NK-92 treated with Interleukin-12 subunit alpha and Interleukin-12 subunit beta, amount 100 ng/mL, for 24 hours (cell line): ENCODE measurements at regions not wholly inside any gene's neighbourhood (a gene's known extent, or its start where the extent isn't known, plus 50 kb on each side); places are given as distances from the start of the nearest gene placed in this dataset.

Experiments
- DNase-seq: peaks from one replicate; lab custom pipeline; 2025; lab: John Stamatoyannopoulos, UW

DNA sequence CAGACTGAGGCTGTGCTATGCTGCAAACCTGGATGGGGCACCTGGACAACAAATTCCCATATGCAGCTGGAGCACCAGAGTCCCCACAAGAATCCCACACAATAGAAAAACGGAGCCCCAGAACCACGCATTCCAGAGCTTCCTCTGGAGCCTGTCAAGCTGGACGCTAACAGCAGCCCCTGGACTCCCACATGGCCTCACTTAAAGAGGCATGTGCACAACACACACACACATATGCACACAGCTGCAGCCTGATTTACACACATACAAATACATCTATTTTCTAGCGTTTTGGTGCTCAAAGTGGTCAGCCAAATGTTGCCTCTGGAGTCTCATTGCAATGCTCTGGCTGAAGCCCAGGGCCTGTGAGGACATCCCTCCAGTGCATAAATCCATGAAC is 632.7 kb upstream of the ID2 start:
- DNase-seq, result no peak

DNA sequence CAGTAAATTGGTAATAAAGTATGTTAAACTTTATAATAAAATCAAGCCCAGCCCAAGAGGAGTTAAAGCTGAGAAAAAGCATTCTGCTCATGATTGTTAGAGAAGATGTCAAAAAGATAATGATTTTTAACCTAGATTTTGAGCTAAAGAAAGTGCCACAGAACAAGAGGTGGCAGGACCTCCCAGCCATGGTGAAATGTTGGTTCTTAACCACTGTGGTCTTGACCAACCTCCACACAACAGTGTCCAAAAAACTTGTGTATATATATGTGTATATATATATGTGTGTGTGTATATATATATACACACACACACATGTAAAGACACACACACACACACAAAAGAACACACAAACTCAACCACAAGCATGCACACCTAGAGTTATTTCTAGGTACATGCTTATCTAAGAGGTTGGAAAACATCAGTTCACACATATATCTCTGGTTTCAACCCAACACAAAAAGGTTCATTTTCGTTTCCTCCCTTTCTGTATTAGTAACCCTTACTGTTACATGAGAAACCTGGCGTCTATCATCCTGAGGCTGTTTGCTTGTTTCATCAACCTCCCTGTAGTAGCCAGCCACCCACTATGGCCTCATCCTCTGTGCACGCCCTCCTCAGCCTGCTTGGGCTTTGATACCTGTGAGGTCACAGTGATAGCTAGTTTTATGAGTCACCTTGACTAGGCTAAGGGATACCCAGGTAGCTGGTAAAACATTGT is 631.8 kb upstream of the ID2 start:
- peak; percentile 16 for DNase-seq

DNA sequence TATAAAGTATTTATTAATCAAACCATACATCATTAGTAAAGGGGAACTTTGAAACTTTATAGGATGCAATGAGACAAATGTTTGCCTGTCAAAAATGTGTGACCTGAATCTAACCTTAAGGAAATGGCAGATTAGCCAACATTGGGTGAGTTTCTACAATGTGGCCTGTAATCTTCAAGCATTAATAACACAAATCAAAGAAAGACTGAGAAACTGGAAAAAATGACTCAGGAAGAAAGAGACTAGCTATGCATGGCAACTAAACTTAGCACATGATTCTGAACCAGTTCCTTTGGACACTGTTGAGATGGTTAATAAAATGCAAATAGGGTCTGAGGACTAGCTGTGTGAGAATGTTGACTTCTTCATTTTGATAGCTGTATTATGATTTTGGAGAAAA is 628.6 kb upstream of the ID2 start:
- DNase-seq, result no peak

DNA sequence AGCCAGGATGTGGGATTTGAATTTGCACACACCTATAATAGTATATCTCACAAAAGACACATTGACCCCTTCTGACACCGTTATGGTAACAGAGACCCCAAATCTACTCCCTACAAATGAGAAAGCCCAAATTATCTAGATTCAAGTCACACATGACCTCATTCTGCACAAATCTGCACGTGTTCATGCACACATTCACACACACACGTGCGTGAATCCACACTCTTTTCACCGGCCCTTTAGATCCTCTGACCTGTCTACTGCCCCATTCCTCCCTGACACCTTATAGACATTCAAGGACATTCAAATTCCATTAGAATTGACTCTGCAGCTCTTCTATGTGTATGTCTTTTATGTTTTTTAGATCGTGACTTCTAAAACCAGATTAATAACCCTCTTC is 627.8 kb upstream of the ID2 start:
- no peak for DNase-seq

DNA sequence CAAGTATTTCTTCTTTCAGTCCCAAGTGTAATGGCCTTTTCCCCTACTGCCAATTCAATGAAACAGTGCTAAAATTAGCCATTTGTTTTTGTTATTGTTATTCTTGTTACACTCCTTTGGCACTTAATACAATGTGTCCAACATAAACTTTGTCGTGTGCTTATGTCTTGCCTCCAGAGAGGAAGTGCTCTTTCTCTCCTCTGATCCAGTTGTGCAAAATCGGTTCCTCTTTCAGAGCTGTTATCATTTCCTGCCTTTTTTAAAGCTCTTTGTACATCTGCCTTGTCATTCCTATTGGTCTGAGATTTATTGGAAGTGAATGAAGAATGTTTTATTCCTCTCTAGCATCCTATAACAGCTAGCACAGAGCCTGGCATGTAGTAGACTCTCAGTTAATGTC is 623.2 kb upstream of the ID2 start:
- DNase-seq, result no peak

DNA sequence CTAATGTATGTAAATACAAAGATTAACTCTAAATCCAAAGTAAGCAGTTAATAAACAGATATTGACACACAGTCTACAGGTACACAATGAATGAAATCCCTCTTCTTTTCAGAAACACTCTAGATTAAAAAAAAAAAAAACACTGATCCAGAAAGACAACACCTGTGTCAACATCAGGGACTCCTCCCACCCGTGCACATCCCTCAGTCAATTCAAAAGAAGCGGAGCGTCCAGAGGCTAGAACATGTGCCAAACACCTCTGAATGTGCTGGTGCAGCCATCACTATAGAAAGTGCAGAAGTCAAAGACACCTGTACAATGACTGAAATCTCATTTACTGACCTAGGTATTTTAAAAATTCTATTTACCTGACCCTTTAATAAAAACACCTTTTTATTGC is 622.6 kb upstream of the ID2 start:
- DNase-seq, result no peak

DNA sequence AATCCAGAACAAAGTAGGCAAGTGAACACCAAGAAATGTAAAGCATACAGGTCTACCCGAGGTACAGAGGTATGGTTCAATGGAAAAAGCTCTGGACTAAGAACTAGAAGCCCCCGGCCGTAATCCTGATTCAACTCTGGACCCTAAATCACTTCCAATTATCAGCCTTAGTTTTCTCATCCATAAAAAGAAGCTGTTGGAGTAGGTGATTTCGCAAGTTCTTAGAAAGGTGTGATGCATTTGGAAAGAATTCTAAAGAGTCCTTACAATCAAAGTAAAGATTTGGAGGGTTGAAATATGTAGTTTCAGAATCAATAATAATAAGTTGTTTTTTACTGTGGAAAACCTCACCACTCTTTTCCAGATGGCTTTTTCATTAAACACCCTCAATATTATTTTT is 622.1 kb upstream of the ID2 start:
- DNase-seq, result no peak

DNA sequence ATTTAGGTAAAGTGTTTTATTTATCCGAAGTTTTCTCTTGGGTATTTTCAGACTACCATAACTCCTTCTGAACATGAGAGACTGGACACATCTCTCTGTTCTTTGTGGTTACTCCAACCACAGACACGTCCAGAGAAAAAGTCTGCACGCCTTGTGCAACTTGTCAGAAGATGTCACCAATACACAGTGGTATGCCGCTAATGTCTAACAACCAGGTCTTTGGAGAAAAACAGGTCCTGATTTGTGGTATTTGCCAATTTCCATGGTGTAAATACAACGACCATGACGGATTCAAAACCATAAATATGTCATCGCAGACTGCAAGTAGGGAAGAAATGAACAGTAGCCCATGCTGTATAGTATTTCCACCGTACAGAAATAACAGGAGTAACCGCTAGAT is 620.6 kb upstream of the ID2 start:
- no peak for DNase-seq

DNA sequence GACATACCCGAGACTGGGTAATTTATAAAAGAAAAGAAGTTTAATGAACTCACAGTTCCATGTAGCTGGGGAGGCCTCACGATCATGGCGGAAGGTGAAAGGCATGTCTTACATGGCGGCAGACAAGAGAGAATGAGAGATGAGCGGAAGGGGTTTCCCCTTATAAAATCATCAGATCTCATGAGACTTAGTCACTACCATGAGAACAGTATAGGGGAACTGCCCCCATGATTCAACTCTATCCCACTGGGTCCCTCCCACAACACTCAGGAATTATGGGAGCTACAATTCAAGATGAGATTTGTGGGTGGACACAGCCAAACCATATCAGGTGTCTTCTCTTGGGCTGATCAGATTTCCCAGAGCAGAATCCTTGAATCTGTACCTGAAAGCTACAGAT is 617.3 kb upstream of the ID2 start:
- DNase-seq, result no peak

DNA sequence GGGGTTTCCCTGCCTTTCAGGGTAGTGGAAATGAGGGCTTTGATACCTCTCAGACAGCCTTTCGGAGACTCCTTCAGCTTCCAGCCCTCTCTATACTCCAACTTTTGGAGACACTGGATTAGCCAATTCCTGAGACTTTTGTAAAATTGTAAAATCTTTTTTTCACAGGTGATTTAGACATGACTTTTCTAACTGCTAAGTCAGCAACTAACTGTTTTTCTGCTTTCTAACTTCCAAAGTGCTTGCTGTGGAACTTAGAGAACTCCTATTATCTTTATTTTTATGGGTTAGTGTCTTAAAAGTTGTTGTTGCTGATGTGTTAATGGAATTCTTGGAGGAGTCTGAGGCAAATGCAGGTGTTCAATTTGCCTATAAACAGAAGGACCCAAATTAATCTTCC is 616.7 kb upstream of the ID2 start:
- no peak for DNase-seq

DNA sequence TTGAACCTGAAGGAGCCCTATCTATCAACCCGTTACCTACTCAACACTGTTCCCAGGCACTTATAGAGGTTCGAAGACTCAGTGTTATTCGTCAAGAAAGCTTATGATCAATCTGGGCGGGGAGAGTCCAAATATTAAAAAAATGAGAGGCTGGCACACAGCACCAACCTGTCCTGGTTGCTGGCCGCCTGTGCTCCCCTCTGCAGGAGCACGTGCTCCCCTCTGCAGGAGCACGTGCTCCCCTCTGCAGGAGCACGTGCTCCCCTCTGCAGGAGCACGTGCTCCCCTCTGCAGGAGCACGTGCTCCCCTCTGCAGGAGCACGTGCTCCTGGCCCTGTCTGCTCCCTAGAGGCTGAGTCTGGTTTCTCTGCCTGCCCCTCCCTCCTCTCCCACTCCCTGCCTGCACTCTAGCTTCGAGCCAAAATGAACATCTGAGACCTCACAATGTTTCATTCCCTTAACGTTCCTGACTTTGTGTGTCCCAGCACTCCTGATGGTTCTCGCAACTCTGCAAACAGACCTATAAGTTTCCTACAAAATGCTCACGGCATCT is 614.0 kb upstream of the ID2 start:
- no peak for DNase-seq

DNA sequence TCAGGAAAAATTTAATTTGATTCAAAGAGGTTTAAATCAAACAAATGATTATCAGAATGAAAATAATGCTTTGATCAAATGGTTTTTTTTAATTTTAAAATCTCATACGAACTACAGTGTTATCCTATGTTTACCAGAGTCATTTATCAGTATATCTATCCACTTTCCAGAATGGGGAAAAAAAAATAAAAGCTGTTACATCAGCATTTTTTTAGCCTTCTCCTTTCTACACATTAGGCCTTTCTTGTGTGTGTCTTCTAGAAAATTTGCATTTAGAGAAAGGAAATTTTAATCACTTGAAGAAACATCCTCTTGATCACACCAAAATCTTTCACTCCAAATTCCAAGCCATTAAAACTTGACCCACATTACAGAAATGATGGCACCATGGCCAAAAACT is 608.9 kb upstream of the ID2 start:
- DNase-seq, result no peak

DNA sequence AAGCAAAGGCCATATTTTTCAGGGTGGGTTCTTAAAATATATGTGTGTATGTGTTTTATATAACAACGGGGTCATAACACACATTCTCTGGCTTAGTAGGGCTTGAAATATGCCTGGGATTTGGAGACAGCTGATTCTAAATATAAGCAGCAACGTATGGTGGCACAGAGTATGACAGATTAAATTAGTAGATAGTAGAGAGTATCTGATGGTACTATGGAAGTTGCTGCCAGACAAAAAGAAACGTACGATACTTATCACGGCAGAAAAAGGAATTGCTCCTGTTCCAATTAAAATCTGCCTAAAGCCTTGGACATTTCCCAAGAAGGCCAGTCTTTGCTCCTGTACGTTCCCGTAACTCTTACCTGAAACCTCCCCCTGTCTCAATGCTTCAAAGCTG is 607.9 kb upstream of the ID2 start:
- no peak for DNase-seq

DNA sequence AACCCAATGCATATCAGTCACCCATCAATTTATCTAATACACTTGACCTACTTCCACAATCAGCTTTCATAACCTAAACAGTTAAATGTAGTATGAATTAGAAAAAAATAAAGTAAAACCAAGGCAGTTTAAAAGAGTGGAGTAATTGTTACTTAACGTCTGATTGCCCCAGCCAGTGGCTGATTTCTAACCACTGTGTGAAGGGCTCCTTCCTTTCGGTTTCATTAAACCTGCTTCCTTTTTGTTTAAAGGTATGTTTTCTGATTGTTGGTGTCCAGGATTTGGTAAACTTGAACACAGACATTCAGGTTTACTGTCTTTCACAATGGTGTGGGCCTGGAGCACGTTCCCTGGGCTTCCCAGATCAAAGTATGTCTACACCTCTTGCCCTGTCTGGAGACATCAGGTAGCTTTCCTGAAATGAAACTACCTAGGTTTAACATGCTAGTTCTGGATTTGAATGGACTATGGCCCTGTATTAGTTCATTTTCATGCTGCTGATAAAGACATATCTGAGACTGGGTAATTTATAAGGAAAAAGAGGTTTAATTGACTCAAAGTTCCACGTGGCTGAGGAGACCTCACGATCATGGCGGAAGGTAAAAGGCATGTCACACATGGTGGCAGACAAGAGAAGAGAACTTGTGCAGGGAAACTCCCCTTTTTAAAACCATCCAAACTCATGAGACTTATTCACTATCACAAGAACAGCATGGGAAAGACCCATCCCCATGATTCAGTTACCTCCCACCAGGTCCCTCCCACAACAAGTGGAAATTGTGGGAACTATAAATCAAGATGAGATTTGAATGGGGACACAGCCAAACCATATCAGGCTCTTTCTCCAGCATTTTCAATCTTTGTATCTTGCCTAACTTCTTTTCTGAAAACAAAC is 605.2 kb upstream of the ID2 start:
- DNase-seq, result no peak

DNA sequence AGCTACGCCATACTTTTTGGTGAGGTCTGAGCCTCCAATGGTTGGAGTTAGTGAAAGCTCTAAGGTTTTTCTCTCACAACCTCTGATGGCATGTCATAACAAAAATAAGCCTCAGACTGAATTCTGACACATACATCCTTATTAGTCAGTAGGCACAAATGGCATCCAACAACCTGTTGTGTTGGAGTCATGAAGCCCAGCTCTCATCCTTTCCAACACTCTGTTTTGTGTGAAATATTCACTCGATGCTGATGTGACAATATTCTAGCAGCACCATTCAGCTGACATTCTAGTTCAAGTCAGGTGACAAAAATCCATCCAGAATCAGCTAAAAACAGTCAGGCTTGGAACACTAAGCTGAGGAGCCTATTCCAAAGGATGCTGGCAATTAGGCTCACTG is 603.2 kb upstream of the ID2 start:
- DNase-seq, result no peak

DNA sequence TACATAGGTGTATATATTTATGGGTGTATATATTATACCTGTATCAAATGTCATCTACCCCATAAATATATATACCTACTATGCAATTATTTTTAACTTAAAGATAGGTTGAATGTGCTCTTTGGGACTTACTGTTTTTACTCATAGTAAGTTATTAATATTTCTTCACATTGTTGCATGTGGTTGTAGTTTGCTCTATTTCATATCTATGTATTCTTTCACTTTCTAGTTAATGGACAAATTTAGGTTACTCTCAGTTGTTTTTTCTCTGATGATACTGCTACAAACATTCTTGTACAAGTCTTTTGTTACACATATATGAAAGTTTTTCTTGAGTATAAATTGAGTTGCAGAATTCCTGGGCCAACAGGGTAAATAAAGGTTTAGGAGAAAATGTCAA is 601.8 kb upstream of the ID2 start:
- DNase-seq, result no peak

DNA sequence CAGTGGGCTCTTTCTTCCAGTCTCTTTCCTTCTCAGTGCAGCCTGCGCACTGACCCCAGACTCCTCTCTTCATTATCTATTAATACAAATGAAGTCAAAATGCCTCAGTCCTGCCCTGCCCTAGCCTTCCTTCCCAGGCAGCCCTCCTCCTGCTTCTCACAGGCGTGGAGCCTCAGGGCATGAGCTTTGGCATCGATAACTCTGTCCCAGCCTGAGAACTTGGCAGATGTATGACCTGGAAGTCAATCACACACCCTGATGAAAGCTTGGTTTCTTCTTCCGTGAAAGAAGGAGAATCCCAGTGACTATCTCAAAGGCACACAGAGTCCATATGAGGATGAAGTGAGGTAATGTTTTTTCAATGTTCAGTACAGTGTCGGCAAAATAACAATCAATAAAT is 600.7 kb upstream of the ID2 start:
- no peak for DNase-seq

DNA sequence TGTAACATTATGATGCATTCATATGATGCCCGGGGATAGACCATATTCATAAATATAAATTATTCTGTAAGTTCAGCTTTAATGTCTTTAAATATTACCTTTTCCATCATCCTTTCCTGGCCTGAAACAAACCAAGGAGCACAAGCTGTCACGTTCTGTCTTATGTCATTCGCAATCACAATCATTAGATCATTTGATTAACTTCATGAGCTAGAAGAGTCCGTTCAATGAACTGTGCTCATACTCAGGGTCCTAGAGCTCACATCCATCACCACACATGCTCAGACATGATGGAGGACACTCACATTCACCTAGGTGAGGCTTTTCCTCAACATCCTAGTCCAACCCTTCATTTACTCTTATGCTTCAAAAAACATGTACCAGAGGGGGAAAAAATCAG is 599.0 kb upstream of the ID2 start:
- DNase-seq, result no peak

DNA sequence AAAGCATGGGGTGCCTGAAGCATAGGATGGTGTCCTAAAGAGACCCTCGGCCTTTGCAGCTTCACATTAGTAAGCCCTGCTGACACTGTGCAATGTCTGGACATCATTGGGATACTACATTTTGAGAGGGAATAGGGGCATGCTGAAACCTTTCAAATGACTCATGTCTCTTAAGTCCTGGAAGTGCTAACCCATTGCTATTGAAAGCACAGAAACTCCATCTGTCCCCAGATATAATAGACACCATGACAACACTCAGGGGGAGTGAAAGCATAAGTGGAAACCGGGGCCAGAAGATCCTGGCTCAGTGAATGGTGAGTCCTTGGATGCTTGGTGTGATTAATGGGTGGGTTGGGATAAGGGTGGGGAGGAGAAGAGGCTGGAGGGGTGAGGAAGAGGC is 595.5 kb upstream of the ID2 start:
- DNase-seq, result no peak

DNA sequence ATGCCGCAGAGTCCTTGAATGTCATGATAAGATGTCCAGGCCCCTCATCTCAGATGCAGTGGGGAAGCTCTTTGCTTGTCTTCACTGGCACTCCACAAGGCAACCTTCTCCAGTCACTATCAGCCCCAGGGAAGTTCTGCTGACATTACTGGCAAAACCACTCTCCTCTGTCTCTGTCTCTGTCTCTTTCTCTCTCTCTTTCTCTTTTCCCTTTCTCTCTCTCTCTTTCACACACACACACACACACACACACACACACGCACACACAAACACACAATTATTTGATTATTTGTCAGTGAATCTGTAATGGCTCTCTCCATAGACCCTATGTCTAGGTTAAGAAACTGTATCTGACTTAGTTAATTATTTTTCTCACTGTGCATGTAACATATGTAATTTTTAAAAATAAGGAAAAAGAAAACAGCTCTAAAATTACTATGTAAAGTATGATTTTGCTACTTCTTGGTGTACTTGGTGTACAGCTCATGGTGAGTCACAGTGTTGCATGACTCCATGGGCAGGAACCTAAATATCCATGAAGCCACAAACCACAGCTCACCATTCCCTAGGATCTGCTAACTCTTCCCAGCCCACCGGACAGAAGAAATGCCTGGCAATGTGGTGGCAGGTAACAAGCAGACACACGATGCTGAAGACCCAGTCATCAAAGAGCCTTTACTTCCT is 594.9 kb upstream of the ID2 start:
- no peak for DNase-seq

DNA sequence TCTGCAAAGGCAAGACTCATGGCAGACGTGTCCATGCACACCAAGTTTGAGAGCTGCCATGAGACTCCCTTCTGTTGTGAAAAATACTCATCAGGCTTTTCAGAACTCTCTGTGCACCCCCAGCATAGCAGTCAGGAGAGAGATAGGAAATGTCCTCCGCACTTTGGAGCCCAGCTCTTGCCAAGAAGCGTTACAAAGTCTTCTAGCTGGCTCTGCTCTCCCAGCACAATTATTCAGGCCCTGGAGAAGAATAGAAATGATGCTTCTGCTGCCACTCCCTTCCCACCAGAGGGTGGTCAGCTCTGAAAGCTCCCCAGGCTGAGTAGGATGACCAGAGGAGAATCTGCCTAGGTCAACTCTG is 594.4 kb upstream of the ID2 start:
- no peak for DNase-seq

DNA sequence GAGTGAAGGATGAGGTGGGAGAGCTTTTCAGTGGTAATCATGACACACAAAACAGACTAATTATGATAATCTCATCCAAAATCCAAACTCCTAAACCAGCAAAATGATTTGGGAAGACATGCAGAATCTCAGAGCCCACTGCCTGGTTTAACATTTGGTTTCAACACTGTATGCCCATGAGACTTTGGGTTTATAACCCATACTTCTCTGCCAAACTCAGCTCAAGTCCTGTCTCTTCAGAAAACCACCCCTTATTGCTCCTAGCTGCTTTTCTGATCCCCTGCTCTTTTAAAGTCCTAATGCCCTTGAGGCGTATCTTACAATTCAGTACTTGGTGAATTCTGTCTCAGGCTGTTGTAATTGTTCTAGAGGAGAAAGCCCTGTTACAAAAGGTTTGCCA is 593.0 kb upstream of the ID2 start:
- no peak for DNase-seq

DNA sequence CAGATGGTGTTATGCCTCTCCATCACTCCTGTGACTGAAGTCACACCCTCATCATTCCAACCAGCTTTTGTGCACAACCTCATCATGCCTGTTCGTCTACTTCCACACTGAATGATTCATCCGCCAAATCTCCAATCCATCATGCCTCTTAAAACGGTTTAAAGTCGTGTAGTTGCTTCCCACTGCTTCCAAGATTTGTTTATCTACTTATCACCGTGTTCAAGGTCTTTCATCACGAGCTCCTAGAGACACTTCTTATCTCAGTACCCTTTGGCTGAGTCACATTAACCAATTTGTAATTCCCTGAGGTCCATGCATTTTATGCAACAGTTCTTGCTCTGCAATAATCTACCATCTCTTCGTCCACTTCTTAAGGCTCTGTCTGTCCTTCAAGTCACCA is 592.3 kb upstream of the ID2 start:
- no peak for DNase-seq
